Liver (tissue), 3 donors: ENCODE measurements at regions not wholly inside any gene's neighbourhood (a gene's known extent, or its start where the extent isn't known, plus 50 kb on each side); places are given as distances from the start of the nearest gene placed in this dataset.

Experiments used
- FOXA1 ChIP-seq: IDR thresholded peaks from 2 replicates; pipeline ENCODE4 v1.6.1; 2016; ENCODE audit warnings: antibody characterized with exemption
- GABPA ChIP-seq, 2 donors: IDR thresholded peaks in 1 of 2; conservative IDR thresholded peaks in 1 of 2; 2 replicates each; pipeline ENCODE4 v1.6.1; 2016; ENCODE audit warnings: antibody characterized with exemption in 2 of 2, mild to moderate bottlenecking in 1 of 2, moderate library complexity in 1 of 2
- JUND ChIP-seq, 2 donors: IDR thresholded peaks; 2 replicates each; pipeline ENCODE4 v1.6.1; 2016; ENCODE audit warnings: antibody characterized with exemption in 2 of 2
- RAD21 ChIP-seq, 2 donors: IDR thresholded peaks; 2 replicates each; pipeline ENCODE4 v1.6.1; 2016; ENCODE audit warnings: antibody characterized with exemption in 2 of 2, mild to moderate bottlenecking in 2 of 2
- RXRA ChIP-seq, 2 donors: IDR thresholded peaks; 2 replicates each; pipeline ENCODE4 v1.6.1; 2017 to 2018; ENCODE audit warnings: antibody characterized with exemption in 2 of 2, mild to moderate bottlenecking in 1 of 2
- SP1 ChIP-seq: IDR thresholded peaks from 2 replicates; pipeline ENCODE4 v1.6.1; 2018; ENCODE audit warnings: antibody characterized with exemption, mild to moderate bottlenecking
- TAF1 ChIP-seq: conservative IDR thresholded peaks from 2 replicates; pipeline ENCODE4 v1.6.1; 2016; ENCODE audit warnings: antibody characterized with exemption, mild to moderate bottlenecking
- TF ChIP-seq, protein P1 (sequence below): IDR thresholded peaks from 2 replicates; pipeline ENCODE4 v1.6.1; 2016; ENCODE audit warnings: antibody characterized with exemption
- TF ChIP-seq, protein P2 (sequence below): fragments of 150-350 bp; IDR thresholded peaks from 2 replicates; pipeline ENCODE4 v1.5.1; 2017; ENCODE audit warnings: improper control_type of control experiment, low read depth, low read length; ENCODE audit not compliant: missing input control
- TF ChIP-seq, protein P3 (sequence below): IDR thresholded peaks from 2 replicates; pipeline ENCODE4 v1.6.1; 2016; ENCODE audit warnings: antibody characterized with exemption, mild to moderate bottlenecking
- donor health status: healthy.
- donor health status: healthy.

DNA sequence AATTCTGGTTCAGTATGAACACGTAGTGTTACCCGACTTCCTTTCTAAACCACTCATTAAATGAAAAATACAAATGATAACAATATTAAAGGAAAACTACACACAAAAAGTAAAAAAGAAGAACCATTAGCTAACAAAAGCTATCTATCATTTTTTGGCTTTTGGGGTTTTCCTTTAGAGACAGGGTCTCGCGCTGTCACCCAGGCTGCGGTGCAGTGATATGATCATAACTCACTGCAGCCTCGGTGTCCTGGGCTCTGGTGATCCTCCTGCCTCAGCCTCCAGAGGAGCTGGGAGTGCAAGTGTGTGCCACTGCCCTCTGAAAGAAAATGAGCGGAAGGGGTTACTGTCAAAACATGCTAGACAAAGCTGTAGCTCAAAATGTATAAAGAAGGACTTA is 238.2 kb upstream of the AVPR1A start:
- TF ChIP-seq, protein P1, sequence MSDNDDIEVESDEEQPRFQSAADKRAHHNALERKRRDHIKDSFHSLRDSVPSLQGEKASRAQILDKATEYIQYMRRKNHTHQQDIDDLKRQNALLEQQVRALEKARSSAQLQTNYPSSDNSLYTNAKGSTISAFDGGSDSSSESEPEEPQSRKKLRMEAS, result no peak
- TF ChIP-seq, protein P2, sequence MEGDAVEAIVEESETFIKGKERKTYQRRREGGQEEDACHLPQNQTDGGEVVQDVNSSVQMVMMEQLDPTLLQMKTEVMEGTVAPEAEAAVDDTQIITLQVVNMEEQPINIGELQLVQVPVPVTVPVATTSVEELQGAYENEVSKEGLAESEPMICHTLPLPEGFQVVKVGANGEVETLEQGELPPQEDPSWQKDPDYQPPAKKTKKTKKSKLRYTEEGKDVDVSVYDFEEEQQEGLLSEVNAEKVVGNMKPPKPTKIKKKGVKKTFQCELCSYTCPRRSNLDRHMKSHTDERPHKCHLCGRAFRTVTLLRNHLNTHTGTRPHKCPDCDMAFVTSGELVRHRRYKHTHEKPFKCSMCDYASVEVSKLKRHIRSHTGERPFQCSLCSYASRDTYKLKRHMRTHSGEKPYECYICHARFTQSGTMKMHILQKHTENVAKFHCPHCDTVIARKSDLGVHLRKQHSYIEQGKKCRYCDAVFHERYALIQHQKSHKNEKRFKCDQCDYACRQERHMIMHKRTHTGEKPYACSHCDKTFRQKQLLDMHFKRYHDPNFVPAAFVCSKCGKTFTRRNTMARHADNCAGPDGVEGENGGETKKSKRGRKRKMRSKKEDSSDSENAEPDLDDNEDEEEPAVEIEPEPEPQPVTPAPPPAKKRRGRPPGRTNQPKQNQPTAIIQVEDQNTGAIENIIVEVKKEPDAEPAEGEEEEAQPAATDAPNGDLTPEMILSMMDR, result no peak
- no peak for TF ChIP-seq RXRA (IDR thresholded peaks at IDR 0.05)
- no peak for TF ChIP-seq RAD21 (IDR thresholded peaks at IDR 0.05)
- TF ChIP-seq SP1, result no peak
- TF ChIP-seq JUND (IDR thresholded peaks at IDR 0.05), result no peak
- TF ChIP-seq, protein P3, sequence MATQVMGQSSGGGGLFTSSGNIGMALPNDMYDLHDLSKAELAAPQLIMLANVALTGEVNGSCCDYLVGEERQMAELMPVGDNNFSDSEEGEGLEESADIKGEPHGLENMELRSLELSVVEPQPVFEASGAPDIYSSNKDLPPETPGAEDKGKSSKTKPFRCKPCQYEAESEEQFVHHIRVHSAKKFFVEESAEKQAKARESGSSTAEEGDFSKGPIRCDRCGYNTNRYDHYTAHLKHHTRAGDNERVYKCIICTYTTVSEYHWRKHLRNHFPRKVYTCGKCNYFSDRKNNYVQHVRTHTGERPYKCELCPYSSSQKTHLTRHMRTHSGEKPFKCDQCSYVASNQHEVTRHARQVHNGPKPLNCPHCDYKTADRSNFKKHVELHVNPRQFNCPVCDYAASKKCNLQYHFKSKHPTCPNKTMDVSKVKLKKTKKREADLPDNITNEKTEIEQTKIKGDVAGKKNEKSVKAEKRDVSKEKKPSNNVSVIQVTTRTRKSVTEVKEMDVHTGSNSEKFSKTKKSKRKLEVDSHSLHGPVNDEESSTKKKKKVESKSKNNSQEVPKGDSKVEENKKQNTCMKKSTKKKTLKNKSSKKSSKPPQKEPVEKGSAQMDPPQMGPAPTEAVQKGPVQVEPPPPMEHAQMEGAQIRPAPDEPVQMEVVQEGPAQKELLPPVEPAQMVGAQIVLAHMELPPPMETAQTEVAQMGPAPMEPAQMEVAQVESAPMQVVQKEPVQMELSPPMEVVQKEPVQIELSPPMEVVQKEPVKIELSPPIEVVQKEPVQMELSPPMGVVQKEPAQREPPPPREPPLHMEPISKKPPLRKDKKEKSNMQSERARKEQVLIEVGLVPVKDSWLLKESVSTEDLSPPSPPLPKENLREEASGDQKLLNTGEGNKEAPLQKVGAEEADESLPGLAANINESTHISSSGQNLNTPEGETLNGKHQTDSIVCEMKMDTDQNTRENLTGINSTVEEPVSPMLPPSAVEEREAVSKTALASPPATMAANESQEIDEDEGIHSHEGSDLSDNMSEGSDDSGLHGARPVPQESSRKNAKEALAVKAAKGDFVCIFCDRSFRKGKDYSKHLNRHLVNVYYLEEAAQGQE, result no peak
- no peak for TF ChIP-seq GABPA (IDR thresholded peaks at IDR 0.05 in 1 of 2, conservative IDR thresholded peaks at IDR 0.05 in 1 of 2)
- TF ChIP-seq FOXA1, result no peak
- no peak for TF ChIP-seq TAF1
